Endothelial cell of umbilical vein (primary cell): ENCODE measurements at regions not wholly inside any gene's neighbourhood (a gene's known extent, or its start where the extent isn't known, plus 50 kb on each side); places are given as distances from the start of the nearest gene placed in this dataset.

ENCODE experiments used
- BruUV-seq: library from RNA; stranded (reverse); fragments of 400-500 nt; replicated peaks from 2 replicates; lab custom pipeline; 2021; lab: Mats Ljungman, UMichigan
- CTCF ChIA-PET: fragments of 300-600, 350-600 bp; sonication (Branson Sonifier 250); formaldehyde crosslinking; loops from one replicate; lab custom pipeline; 2021; ENCODE audit warnings: antibody characterized with exemption, inconsistent platforms; lab: Charles Lee
- POLR2A ChIA-PET: fragments of 300-600, 350-600 bp; sonication (Branson Sonifier 250); formaldehyde crosslinking; loops from one replicate; lab custom pipeline; 2021; ENCODE audit warnings: antibody characterized with exemption, inconsistent platforms; lab: Charles Lee
- DNase-seq: peaks from one replicate; pipeline ENCODE4 v3.0.0-alpha.2; 2011; ENCODE audit warnings: low read depth, low spot score
- FAIRE-seq: peaks from 2 replicates; lab custom pipeline; 2011; peaks lifted over from hg19 to GRCh38; lab: Jason Lieb, UNC
- H2AFZ ChIP-seq: 2 replicates; pipeline ENCODE4 v1.6.0; 2012; ENCODE audit warnings: low read depth, low read length, control low read depth, inconsistent platforms
- H3K27ac ChIP-seq: 2 replicates; pipeline ENCODE4 v1.5.1; 2011; ENCODE audit warnings: low read depth, mild to moderate bottlenecking, control low read depth, low read length, moderate library complexity; ENCODE audit not compliant: insufficient read depth
- H3K27me3 ChIP-seq, 2 experiments: 2 replicates each; pipeline versions ENCODE4 v1.6.0 to v1.6.1; 2011; ENCODE audit warnings: low read length in 2 of 2, mixed read lengths in 1 of 2; ENCODE audit not compliant: control insufficient read depth in 2 of 2, insufficient read depth in 2 of 2
- H3K36me3 ChIP-seq, 2 experiments: 2 replicates in 1 of 2; 3 replicates in 1 of 2; pipeline ENCODE4 v1.5.1; 2011; ENCODE audit warnings: low read length in 2 of 2, mild to moderate bottlenecking in 1 of 2, moderate library complexity in 1 of 2; ENCODE audit not compliant: control insufficient read depth in 2 of 2, insufficient read depth in 2 of 2; ENCODE audit errors: extremely low read depth in 1 of 2
- H3K4me1 ChIP-seq: 3 replicates; pipeline ENCODE4 v1.5.1; 2011; ENCODE audit warnings: mild to moderate bottlenecking, low read length; ENCODE audit not compliant: control insufficient read depth, insufficient read depth; ENCODE audit errors: extremely low read depth
- H3K4me2 ChIP-seq: 2 replicates; pipeline ENCODE4 v1.6.1; 2011; ENCODE audit warnings: low read length, control low read depth, mixed read lengths; ENCODE audit not compliant: insufficient read depth
- H3K4me3 ChIP-seq, 3 experiments: fragments of 200-600 bp in 1 of 3; sonication (generic), shearing (Covaris generic) in 1 of 3; replicated peaks in 1 of 3; 2 replicates each; pipeline ENCODE4 v1.5.1; 2011 to 2016; ENCODE audit warnings: control low read depth in 3 of 3, low read length in 3 of 3, mild to moderate bottlenecking in 2 of 3, inconsistent platforms in 1 of 3, low read depth in 1 of 3, moderate library complexity in 1 of 3; ENCODE audit not compliant: insufficient read depth in 1 of 3
- H3K79me2 ChIP-seq: 2 replicates; pipeline ENCODE4 v1.6.0; 2012; ENCODE audit warnings: low read length, inconsistent platforms; ENCODE audit not compliant: control insufficient read depth, insufficient read depth
- H3K9ac ChIP-seq: replicated peaks from 2 replicates; pipeline ENCODE3; 2011; ENCODE audit warnings: low read length, control low read depth; ENCODE audit not compliant: insufficient read depth; ENCODE audit errors: extremely low read depth
- H3K9me1 ChIP-seq: replicated peaks from 3 replicates; pipeline ENCODE4 v1.6.0; 2011; ENCODE audit warnings: mild to moderate bottlenecking, low read length; ENCODE audit not compliant: control insufficient read depth, insufficient read depth; ENCODE audit errors: extremely low read depth
- H3K9me3 ChIP-seq: replicated peaks from 2 replicates; pipeline ENCODE4 v1.5.1; 2012; ENCODE audit warnings: low read length, inconsistent platforms; ENCODE audit not compliant: control insufficient read depth, insufficient read depth
- H4K20me1 ChIP-seq: replicated peaks from 2 replicates; pipeline ENCODE3; 2011; ENCODE audit warnings: mild to moderate bottlenecking, low read length; ENCODE audit not compliant: control insufficient read depth, insufficient read depth; ENCODE audit errors: extremely low read depth
- FOS ChIP-seq: IDR thresholded peaks from 2 replicates; pipeline ENCODE4 v1.6.1; 2011; ENCODE audit warnings: mild to moderate bottlenecking, low read length, moderate library complexity, borderline replicate concordance; ENCODE audit not compliant: insufficient read depth
- GATA2 ChIP-seq: IDR thresholded peaks from 2 replicates; pipeline ENCODE4 v1.7.0; 2011; ENCODE audit warnings: low read depth, mild to moderate bottlenecking, moderate library complexity, mixed read lengths, low read length; ENCODE audit not compliant: insufficient read length, insufficient read depth
- MYC ChIP-seq: IDR thresholded peaks from one replicate; pipeline ENCODE4 v1.6.1; 2011; ENCODE audit warnings: mild to moderate bottlenecking, low read depth, low read length
- POLR2A ChIP-seq: IDR thresholded peaks from 2 replicates; pipeline ENCODE4 v1.6.1; 2012; ENCODE audit warnings: low read depth, mild to moderate bottlenecking, control low read depth, low read length
- dilution Hi-C: fragments of 300-500 bp; cut with MboI; formaldehyde crosslinking; loops from one replicate; pipeline ENCODE4 v1.15.0; 2019; ENCODE audit warnings: low sequenced_read_pairs; ENCODE audit not compliant: extremely low pct_ligation_motif_present
- intact Hi-C: fragments of 100-400 bp; cut with micrococcal nuclease; formaldehyde crosslinking; loops from one replicate; pipeline ENCODE4 v1.10.0; 2022
- TF ChIP-seq, protein P1 (sequence below), 2 donors: IDR thresholded peaks; 1 replicate in 1 of 2; 2 replicates in 1 of 2; pipeline ENCODE4 v1.5.1; 2011; ENCODE audit warnings: low read length in 2 of 2, mild to moderate bottlenecking in 2 of 2, moderate library complexity in 2 of 2, control low read depth in 1 of 2, inconsistent platforms in 1 of 2, low read depth in 1 of 2; ENCODE audit not compliant: insufficient read depth in 1 of 2; ENCODE audit errors: extremely low read depth in 1 of 2

DNA sequence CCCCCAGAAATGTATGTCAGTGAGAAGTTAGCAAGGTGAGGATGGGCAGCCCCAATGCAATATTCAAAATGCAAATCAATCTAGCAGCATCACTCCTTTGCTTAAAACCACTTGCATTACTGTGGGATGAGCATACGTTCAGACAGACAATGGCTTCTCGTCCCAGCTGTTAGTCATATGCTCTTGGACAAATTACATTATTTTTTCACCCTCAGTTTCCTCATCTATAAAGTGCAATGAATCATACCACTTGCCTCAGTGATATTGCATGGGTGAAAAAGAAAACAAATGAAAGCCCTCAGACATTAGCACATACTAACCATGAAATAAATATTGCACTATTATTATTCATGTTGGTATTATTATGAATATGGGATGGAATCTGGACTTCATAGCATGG, 132.3 kb downstream of the C12orf75 start:
- Histone ChIP-seq H3K36me3 (no peaks in the 10 kb centered on the region), H2AFZ (no peak overlapping the region), H3K9me3 (no peaks in the 10 kb centered on the region), H3K9ac (no peak overlapping the region), H4K20me1 (no peaks in the 10 kb centered on the region), H3K4me1 (peaks cover 61% of the 10 kb centered on the region), H3K79me2 (no peaks in the 10 kb centered on the region), H3K9me1 (no peaks in the 10 kb centered on the region), H3K27me3 (no peaks in the 10 kb centered on the region), H3K27ac (no peak overlapping the region), H3K4me2 (no peak overlapping the region), H3K4me3 (no peak overlapping the region)
- ChIA-PET CTCF (interaction anchor here (1.0 to 1.4 kb wide), 3 partner anchors 7 to 35 kb away, joined by 3 to 4 read pairs (median 3); no protein-coding TSS in a partner anchor), POLR2A (interaction anchor here (0.6 kb wide), 1 partner anchor 65 kb away, joined by 11 read pairs; no protein-coding TSS in a partner anchor)
- dilution Hi-C loops: no loop called here
- no peak for DNase-seq
- TF ChIP-seq FOS: peak; percentile 32
- TF ChIP-seq, protein P1, sequence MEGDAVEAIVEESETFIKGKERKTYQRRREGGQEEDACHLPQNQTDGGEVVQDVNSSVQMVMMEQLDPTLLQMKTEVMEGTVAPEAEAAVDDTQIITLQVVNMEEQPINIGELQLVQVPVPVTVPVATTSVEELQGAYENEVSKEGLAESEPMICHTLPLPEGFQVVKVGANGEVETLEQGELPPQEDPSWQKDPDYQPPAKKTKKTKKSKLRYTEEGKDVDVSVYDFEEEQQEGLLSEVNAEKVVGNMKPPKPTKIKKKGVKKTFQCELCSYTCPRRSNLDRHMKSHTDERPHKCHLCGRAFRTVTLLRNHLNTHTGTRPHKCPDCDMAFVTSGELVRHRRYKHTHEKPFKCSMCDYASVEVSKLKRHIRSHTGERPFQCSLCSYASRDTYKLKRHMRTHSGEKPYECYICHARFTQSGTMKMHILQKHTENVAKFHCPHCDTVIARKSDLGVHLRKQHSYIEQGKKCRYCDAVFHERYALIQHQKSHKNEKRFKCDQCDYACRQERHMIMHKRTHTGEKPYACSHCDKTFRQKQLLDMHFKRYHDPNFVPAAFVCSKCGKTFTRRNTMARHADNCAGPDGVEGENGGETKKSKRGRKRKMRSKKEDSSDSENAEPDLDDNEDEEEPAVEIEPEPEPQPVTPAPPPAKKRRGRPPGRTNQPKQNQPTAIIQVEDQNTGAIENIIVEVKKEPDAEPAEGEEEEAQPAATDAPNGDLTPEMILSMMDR (IDR thresholded peaks at IDR 0.05; ENCODE audit: extremely low read depth in 1 of 2, insufficient read depth in 1 of 2, low read depth in 1 of 2, low read length in 2 of 2): no peak
- no peak for FAIRE-seq
- intact Hi-C loops: no loop called here
- BruUV-seq: no TSS peak

DNA sequence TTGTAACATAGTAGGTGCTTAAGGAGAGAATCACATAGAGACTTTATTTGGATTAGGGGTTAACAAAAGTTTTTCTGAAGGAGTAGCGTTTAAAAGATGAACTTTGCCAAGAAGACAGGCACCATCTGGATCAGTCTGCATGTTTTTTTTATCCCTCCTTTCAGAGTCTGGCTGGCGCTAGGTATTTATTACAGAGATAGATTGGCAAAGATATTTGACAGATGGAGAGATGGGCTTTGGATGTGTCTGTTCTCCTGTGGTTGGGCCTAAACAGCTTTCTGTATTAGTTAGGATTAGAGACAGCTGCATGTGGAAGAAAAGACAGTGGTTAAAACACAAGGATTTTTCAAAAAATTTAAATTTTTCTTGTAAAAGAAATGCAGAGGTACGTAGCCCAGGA, 133.9 kb downstream of the C12orf75 start:
- H3K36me3 ChIP-seq: no peaks in the 10 kb centered on the region
- no peaks in the 10 kb centered on the region for H3K27me3 ChIP-seq
- no peak overlapping the region for H3K9ac ChIP-seq
- no peak for TF ChIP-seq GATA2
- TF ChIP-seq POLR2A: no peak
- TF ChIP-seq MYC: no peak
- H3K9me3 ChIP-seq: no peaks in the 10 kb centered on the region
- no peak overlapping the region for H3K4me2 ChIP-seq
- H3K4me1 ChIP-seq: peaks cover 77% of the 10 kb centered on the region
- H3K4me3 ChIP-seq: no peak overlapping the region
- BruUV-seq: no TSS peak
- H2AFZ ChIP-seq: no peak overlapping the region
- dilution Hi-C loops: no loop called here
- intact Hi-C loops: no loop called here
- ChIA-PET CTCF (no interaction called here), POLR2A (no interaction called here)
- DNase-seq (no peak), FAIRE-seq (no peak)
- no peaks in the 10 kb centered on the region for H4K20me1 ChIP-seq
- H3K27ac ChIP-seq: no peak overlapping the region
- no peaks in the 10 kb centered on the region for H3K9me1 ChIP-seq
- H3K79me2 ChIP-seq: peaks cover 8% of the 10 kb centered on the region
